ENCODE measurements at regions not wholly inside any gene's neighbourhood (a gene's known extent, or its start where the extent isn't known, plus 50 kb on each side); places are given as distances from the start of the nearest gene placed in this dataset.

GRCh38 chr11:69217276-69218105 lies 61.8 kb downstream of the SMIM38 start:
- TF ChIP-seq, protein P1, sequence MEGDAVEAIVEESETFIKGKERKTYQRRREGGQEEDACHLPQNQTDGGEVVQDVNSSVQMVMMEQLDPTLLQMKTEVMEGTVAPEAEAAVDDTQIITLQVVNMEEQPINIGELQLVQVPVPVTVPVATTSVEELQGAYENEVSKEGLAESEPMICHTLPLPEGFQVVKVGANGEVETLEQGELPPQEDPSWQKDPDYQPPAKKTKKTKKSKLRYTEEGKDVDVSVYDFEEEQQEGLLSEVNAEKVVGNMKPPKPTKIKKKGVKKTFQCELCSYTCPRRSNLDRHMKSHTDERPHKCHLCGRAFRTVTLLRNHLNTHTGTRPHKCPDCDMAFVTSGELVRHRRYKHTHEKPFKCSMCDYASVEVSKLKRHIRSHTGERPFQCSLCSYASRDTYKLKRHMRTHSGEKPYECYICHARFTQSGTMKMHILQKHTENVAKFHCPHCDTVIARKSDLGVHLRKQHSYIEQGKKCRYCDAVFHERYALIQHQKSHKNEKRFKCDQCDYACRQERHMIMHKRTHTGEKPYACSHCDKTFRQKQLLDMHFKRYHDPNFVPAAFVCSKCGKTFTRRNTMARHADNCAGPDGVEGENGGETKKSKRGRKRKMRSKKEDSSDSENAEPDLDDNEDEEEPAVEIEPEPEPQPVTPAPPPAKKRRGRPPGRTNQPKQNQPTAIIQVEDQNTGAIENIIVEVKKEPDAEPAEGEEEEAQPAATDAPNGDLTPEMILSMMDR (conservative IDR thresholded peaks at IDR 0.05; ENCODE audit: low read length), result no peak
- no peak for TF ChIP-seq EZH2phosphoT487 (IDR thresholded peaks at IDR 0.05; ENCODE audit: borderline replicate concordance)

Data from Loucy (cell line).